NCI-H2196 treated with DMSO at 0.1 percent for 48 hours (cell line): ENCODE measurements at regions not wholly inside any gene's neighbourhood (a gene's known extent, or its start where the extent isn't known, plus 50 kb on each side); places are given as distances from the start of the nearest gene placed in this dataset.

Experiments used
- DNase-seq: peaks from one replicate; lab custom pipeline; 2025; ENCODE audit not compliant: unreplicated experiment; lab: John Stamatoyannopoulos, UW

- DNase-seq, result no peak
These were observed 396.5 kb upstream of the MKI67 start for GRCh38 chr10:128522551-128523308.

- no peak for DNase-seq
These were observed 399.2 kb upstream of the MKI67 start for GRCh38 chr10:128525444-128525843.

GRCh38 chr10:128525936-128526335, 399.7 kb upstream of the MKI67 start:
- no peak for DNase-seq

- DNase-seq, result no peak
These were observed 400.7 kb upstream of the MKI67 start for GRCh38 chr10:128526791-128527375.

GRCh38 chr10:128527711-128528110, 401.5 kb upstream of the MKI67 start:
- DNase-seq, result no peak

GRCh38 chr10:128528167-128528566, 401.9 kb upstream of the MKI67 start:
- DNase-seq, result no peak

GRCh38 chr10:128528781-128529180, 402.6 kb upstream of the MKI67 start:
- DNase-seq, result no peak

GRCh38 chr10:128529225-128529624, 403.0 kb upstream of the MKI67 start:
- no peak for DNase-seq

- DNase-seq, result no peak
These were observed 404.1 kb upstream of the MKI67 start for GRCh38 chr10:128530301-128530700.

- DNase-seq, result no peak
These were observed 404.7 kb upstream of the MKI67 start for GRCh38 chr10:128530946-128531345.

GRCh38 chr10:128534686-128535085, 408.5 kb upstream of the MKI67 start:
- DNase-seq, result no peak

- no peak for DNase-seq
These were observed 410.0 kb upstream of the MKI67 start for GRCh38 chr10:128536259-128536658.

- no peak for DNase-seq
These were observed 411.7 kb upstream of the MKI67 start for GRCh38 chr10:128537834-128538330.

GRCh38 chr10:128538671-128539070, 412.4 kb upstream of the MKI67 start:
- DNase-seq, result no peak

GRCh38 chr10:128539510-128540127, 413.4 kb upstream of the MKI67 start:
- DNase-seq, result no peak

GRCh38 chr10:128540128-128540762, 414.0 kb upstream of the MKI67 start:
- no peak for DNase-seq

GRCh38 chr10:128540781-128541761, 414.8 kb upstream of the MKI67 start:
- DNase-seq, result no peak

- no peak for DNase-seq
These were observed 415.8 kb upstream of the MKI67 start for GRCh38 chr10:128541926-128542475.

- DNase-seq, result no peak
These were observed 416.4 kb upstream of the MKI67 start for GRCh38 chr10:128542659-128543058.

GRCh38 chr10:128543151-128543550, 416.9 kb upstream of the MKI67 start:
- no peak for DNase-seq
